Ectodermal cell (in vitro differentiated cells): ENCODE measurements at regions not wholly inside any gene's neighbourhood (a gene's known extent, or its start where the extent isn't known, plus 50 kb on each side); places are given as distances from the start of the nearest gene placed in this dataset.
"Not testable (repeated sequence)": the region's sequence is repeated elsewhere in the genome, so short reads cannot be mapped to it uniquely, and the experiment has no call there.

Source experiments
- H3K27ac ChIP-seq: 2 replicates; pipeline ENCODE4 v1.7.0; 2013; ENCODE audit warnings: mild to moderate bottlenecking, low read depth, low read length; ENCODE audit not compliant: insufficient read depth, poor library complexity, severe bottlenecking
- H3K27me3 ChIP-seq: 2 replicates; pipeline ENCODE4 v1.7.0; 2013; ENCODE audit warnings: mild to moderate bottlenecking, low read length; ENCODE audit not compliant: insufficient read depth, control insufficient read depth, poor library complexity, severe bottlenecking
- H3K36me3 ChIP-seq: one replicate; pipeline ENCODE4 v1.7.0; 2013; ENCODE audit warnings: low read length; ENCODE audit not compliant: control insufficient read depth, insufficient read depth
- H3K4me1 ChIP-seq: one replicate; pipeline ENCODE4 v1.7.0; 2013; ENCODE audit warnings: low read length; ENCODE audit not compliant: control insufficient read depth, insufficient read depth
- H3K4me3 ChIP-seq: 2 replicates; pipeline ENCODE4 v1.7.0; 2013; ENCODE audit warnings: low read depth, low read length, control low read depth; ENCODE audit not compliant: insufficient read depth
- H3K9me3 ChIP-seq: 2 replicates; pipeline ENCODE4 v1.7.0; 2013; ENCODE audit warnings: mild to moderate bottlenecking, low read length, moderate library complexity; ENCODE audit not compliant: control insufficient read depth
- WGBS, 2 experiments: methylation state at CpG; one replicate each; pipeline ENCODE4 v1.1.7; 2013; ENCODE audit warnings: missing lambda C conversion rate in 2 of 2; 5-methylcytosine and 5-hydroxymethylcytosine counted together

DNA sequence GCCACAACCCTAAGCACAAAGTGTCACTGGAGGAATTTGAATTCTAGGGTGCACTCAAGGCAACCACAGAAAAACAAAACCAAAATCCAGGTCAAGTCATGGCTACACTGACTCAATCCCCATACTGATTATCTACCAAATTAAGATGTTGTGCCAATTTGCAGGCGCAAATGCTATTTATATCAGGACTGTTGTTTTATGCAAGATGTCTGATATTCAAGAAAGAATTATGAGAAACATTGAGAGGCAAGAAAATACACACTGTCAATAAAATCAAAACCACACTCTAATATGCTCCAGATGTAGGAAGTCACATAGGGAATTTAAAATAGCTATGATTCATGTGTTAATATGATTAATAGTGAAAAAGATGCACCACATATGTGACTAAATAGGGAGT is 141.3 kb upstream of the MINDY3 start:
- Histone ChIP-seq H3K27ac (no peak overlapping the region), H3K4me1 (no peaks in the 10 kb centered on the region), H3K36me3 (no peaks in the 10 kb centered on the region), H3K27me3 (no peaks in the 10 kb centered on the region), H3K4me3 (no peak overlapping the region), H3K9me3 (no peaks in the 10 kb centered on the region)
- WGBS, 2 experiments: 100% methylated on average over 1 of the region's 1 CpG; no CpG with 5 or more reads in 1 of the 2 experiments

DNA sequence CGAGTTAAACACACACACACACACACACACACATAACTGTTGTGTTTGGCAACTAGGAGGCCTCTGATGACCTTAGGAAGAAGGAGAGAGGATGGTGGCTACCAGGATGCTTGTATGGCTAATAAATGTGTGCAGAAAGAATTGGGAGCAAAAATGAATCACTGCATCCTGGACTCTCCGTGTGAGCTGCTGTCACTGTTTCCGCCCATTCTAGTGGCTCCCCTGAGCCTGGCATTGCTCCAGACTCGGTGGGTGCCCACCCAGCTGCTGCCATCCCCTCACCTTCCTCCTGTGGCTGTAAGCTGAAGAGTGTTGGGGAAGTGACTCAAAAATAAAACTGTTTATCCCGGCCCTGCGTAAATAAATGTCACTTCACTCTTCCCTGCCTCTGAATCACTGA is 149.5 kb upstream of the MINDY3 start:
- Histone ChIP-seq H3K9me3 (no peaks in the 10 kb centered on the region), H3K27ac (no peak overlapping the region), H3K4me1 (no peaks in the 10 kb centered on the region), H3K4me3 (no peak overlapping the region), H3K27me3 (no peaks in the 10 kb centered on the region), H3K36me3 (no peaks in the 10 kb centered on the region)
- WGBS, 2 experiments: 90 to 92% methylated on average over 5 to 6 of the region's 6 CpGs

DNA sequence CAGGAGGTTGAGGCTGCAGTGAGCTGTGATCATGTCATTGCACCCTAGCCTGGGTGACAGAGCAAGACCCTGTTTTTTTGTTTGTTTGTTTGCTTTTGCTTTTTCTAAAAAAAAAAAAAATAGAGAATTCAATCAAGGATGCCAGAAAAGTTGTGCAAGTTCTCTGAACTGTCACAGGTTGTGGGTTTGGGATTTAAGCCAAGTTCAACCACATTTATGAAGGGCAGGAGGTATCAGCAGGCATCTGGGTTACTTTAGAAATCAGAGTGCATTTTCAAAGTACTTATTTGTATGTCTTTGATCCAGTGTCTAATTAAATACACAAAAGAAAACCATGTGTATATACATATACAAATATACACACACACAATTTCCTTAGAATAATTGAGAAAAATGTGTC is 151.2 kb upstream of the MINDY3 start:
- H3K9me3 ChIP-seq: no peaks in the 10 kb centered on the region
- no peaks in the 10 kb centered on the region for H3K36me3 ChIP-seq

DNA sequence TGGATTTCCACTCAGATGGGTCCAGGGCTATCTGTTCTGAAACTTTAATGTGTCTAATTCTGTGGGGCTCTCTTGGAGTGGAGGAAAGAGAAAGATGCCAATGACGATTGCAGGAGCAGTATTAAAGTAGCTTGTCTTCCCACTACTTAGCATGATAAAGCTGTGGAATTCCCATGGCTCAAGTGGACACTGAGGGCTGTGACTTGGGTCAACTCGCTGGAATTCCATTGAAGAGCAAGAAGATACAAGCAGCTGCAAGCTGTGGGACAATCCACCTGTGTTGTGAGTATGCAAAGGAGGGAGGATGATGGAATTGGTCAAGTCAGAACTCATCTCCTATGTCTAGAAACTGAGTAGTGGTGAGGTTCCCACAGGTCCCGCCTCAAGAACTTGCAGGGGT is 154.2 kb upstream of the MINDY3 start:
- no peak overlapping the region for H3K4me3 ChIP-seq
- no peaks in the 10 kb centered on the region for H3K27me3 ChIP-seq
- 75 to 79% methylated on average over 3 of the region's 3 CpGs for WGBS, 2 experiments

More for the DNA sequence above, 151.2 kb upstream of the MINDY3 start:
- no peaks in the 10 kb centered on the region for H3K4me1 ChIP-seq
- H3K27ac ChIP-seq: no peak overlapping the region
- no peaks in the 10 kb centered on the region for H3K27me3 ChIP-seq
- no peak overlapping the region for H3K4me3 ChIP-seq

DNA sequence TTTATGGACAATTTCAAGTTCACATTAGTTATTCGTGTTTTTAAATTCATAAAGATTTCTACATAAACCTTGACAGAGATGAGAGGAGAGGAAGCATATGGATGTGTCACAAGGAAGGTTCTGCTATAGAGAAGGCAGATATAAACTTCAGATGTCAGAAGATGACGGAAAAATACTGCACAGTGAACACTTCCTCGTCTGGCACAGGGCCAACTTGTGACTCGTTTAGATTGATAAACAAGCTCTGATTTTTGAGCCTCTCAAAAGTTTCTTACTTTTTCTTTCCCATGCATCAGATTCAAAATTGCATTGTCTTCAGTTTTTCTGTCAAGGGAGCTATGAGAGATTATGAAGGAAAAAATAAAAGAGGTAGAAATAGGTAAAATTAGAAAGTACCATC is 156.4 kb upstream of the MINDY3 start:
- Histone ChIP-seq H3K27ac (no peak overlapping the region), H3K4me1 (no peaks in the 10 kb centered on the region), H3K4me3 (no peak overlapping the region), H3K36me3 (no peaks in the 10 kb centered on the region), H3K9me3 (no peaks in the 10 kb centered on the region), H3K27me3 (no peaks in the 10 kb centered on the region)
- 96 to 98% methylated on average over 3 to 4 of the region's 4 CpGs for WGBS, 2 experiments

More for the DNA sequence above, 154.2 kb upstream of the MINDY3 start:
- Histone ChIP-seq H3K4me1 (no peaks in the 10 kb centered on the region), H3K27ac (no peak overlapping the region), H3K36me3 (no peaks in the 10 kb centered on the region), H3K9me3 (no peaks in the 10 kb centered on the region)

DNA sequence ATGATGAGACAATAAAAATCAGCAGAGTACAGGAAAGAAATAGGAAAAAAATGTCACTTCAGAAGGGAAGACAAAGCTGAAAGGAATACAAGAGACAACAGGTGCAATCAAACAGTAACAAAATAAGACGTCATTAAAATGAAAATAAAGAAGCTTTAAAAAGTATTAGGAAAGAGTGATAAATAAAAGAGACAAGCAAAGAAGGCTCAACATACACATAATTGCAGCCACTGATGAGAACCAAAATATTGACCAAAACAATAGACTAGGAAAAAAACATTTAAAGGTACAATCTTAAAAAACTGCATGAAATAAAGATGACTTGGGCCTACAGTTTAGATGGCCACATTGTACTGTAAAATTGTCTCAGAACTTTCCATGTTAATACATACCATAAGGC is 160.5 kb upstream of the MINDY3 start:
- no peaks in the 10 kb centered on the region for H3K27me3 ChIP-seq
- H3K4me3 ChIP-seq: no peak overlapping the region
- H3K4me1 ChIP-seq: no peaks in the 10 kb centered on the region
- H3K27ac ChIP-seq: no peak overlapping the region
- no peaks in the 10 kb centered on the region for H3K9me3 ChIP-seq
- WGBS, 2 experiments: 100% methylated on average over 1 of the region's 1 CpG; no CpG with 5 or more reads in 1 of the 2 experiments
- H3K36me3 ChIP-seq: no peaks in the 10 kb centered on the region

DNA sequence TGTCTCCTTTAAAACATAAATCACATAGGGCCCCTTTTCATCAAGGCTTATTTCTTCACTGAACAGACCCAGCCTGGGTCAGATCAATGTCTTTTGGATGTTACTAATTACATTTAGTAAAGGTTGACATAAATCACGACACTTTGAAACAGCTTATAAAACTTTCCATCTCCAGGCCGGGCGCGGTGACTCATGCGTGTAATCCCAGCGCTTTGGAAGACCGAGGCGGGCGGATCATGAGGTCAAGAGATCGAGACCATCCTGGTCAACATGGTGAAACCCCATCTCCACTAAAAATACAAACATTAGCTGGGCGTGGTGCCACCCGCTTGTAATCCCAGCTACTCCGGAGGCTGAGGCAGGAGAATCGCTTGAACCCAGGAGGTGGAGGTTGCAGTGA is 166.5 kb upstream of the MINDY3 start:
- H3K4me3 ChIP-seq, H3K4me1 ChIP-seq: not testable (repeated sequence)
- WGBS, 2 experiments: 87 to 92% methylated on average over 14 of the region's 14 CpGs

DNA sequence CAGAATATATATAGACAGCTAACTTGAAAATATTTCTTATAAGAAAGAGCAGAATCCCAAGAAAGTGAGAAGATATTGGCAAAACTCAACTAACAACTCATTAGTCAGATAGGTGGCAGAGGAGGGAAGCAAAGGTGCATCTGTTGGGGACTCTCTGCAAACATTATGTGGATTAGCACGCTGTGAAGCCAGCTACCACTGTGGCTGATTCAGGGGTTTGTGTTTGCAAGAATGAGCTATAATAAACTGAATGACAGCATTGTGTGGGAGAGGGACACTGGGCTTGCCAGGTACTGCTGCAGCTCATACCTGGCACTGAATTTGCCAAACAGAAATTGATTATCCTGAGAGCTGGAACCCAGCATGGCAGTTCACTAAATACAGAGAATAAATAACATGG is 170.3 kb upstream of the MINDY3 start:
- Histone ChIP-seq H3K4me3 (no peak overlapping the region), H3K27ac (no peak overlapping the region), H3K4me1 (no peaks in the 10 kb centered on the region), H3K9me3 (no peaks in the 10 kb centered on the region), H3K27me3 (no peaks in the 10 kb centered on the region), H3K36me3 (no peaks in the 10 kb centered on the region)
- WGBS, 2 experiments: 70 to 76% methylated on average over 1 of the region's 1 CpG

More for the DNA sequence above, 166.5 kb upstream of the MINDY3 start:
- not testable (repeated sequence) for H3K9me3 ChIP-seq, H3K27me3 ChIP-seq, H3K27ac ChIP-seq, H3K36me3 ChIP-seq

DNA sequence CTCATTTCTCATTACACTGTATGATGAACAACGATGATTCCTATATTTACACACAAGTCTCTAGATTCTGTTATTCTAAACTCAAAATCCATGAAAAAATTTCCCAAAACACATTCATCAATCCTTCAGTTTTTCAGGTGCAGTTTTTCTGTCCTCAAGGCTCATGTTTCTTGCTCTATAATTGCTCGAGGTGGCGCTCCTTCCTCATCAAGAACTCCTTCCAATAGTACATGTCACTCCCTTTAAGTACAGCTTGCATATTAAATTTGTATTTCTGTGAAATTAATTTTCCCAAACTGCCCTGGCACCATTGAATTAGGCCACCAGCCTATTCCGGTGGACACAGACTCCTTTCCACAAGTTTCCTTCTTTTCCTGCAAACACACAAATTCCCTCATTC is 188.7 kb upstream of the MINDY3 start:
- H3K4me3 ChIP-seq: no peak overlapping the region
- no peaks in the 10 kb centered on the region for H3K27me3 ChIP-seq
- H3K27ac ChIP-seq: no peak overlapping the region
- no peaks in the 10 kb centered on the region for H3K4me1 ChIP-seq
- H3K9me3 ChIP-seq: no peaks in the 10 kb centered on the region
- WGBS, 2 experiments: 92% methylated on average over 4 of the region's 4 CpGs
- H3K36me3 ChIP-seq: no peaks in the 10 kb centered on the region

DNA sequence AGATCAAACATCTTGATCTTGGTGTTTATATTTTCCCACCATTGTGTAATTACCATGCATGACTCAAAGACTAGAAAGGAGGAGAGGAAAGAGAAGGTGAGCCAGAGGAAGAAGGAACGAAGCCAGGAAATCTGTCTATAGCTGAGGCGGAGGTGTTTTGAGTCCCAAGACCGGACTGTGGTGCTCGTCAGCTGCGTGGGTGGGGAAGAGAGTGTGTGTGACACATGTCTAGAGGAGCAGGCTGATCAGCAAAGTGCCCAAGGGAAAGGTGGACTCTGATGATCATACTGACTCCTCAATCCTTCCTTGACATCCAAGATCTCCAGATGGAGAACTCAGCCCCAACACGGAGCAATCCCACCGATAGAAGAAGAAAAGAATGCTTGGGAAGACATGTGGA is 189.5 kb upstream of the MINDY3 start:
- no peaks in the 10 kb centered on the region for H3K27me3 ChIP-seq
- no peaks in the 10 kb centered on the region for H3K36me3 ChIP-seq
- no peaks in the 10 kb centered on the region for H3K9me3 ChIP-seq
- H3K4me3 ChIP-seq: no peak overlapping the region
- no peak overlapping the region for H3K27ac ChIP-seq
- WGBS, 2 experiments: 96 to 98% methylated on average over 7 of the region's 7 CpGs
- no peaks in the 10 kb centered on the region for H3K4me1 ChIP-seq

DNA sequence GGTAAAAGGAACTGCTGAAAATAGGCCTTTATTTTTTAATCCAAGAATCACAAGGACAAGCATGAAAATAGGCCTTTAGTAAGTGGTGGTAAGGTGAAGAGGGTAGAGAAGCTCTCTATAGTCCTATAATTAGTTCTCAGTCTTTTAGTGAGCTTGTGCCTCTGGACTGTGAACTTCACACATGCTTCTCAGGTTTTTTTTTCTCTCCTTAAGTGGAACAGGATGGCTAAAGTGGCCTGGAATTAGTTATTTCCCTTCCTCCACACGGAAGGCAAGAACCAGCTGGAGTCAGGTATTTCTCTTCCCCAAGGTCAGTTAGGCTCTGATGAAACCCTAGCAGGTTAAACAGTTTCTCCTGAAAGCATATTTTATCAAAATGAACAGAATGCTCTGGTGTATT is 203.0 kb upstream of the MINDY3 start:
- Histone ChIP-seq H3K27me3 (no peaks in the 10 kb centered on the region), H3K9me3 (no peaks in the 10 kb centered on the region), H3K4me1 (no peaks in the 10 kb centered on the region), H3K36me3 (no peaks in the 10 kb centered on the region), H3K27ac (no peak overlapping the region), H3K4me3 (no peak overlapping the region)
- WGBS, 2 experiments: 67 to 68% methylated on average over 1 of the region's 1 CpG
